Testis (tissue), 2 donors: ENCODE measurements at regions not wholly inside any gene's neighbourhood (a gene's known extent, or its start where the extent isn't known, plus 50 kb on each side); places are given as distances from the start of the nearest gene placed in this dataset.

ENCODE experiments used
- DNase-seq: peaks from one replicate; pipeline ENCODE4 v3.0.0-alpha.2; 2019
- H3K27ac ChIP-seq, 2 donors: fragments of 200-600 bp; sonication (generic); one replicate each; pipeline ENCODE4 v1.5.1; 2019
- H3K27me3 ChIP-seq: fragments of 200-600 bp; sonication (generic); one replicate; pipeline ENCODE4 v1.5.1; 2019
- H3K36me3 ChIP-seq: fragments of 200-600 bp; sonication (generic); one replicate; pipeline ENCODE4 v1.5.1; 2017; ENCODE audit warnings: low read depth; ENCODE audit errors: missing control alignments
- H3K4me1 ChIP-seq: fragments of 200-600 bp; sonication (generic); one replicate; pipeline ENCODE4 v1.5.1; 2019
- H3K4me3 ChIP-seq, 2 donors: fragments of 200-600 bp; sonication (generic); one replicate each; pipeline ENCODE4 v1.5.1; 2017 to 2019
- H3K9me3 ChIP-seq: fragments of 200-600 bp; sonication (generic); one replicate; pipeline ENCODE4 v1.5.1; 2017
- CTCF ChIP-seq, 3 experiments: fragments of 450-650 bp in 2 of 3; fragments of 200-600 bp in 1 of 3; sonication (generic) in 1 of 3; IDR thresholded peaks; one replicate each; pipeline ENCODE4 v1.5.1; 2016 to 2019; ENCODE audit warnings: antibody characterized with exemption in 3 of 3, mild to moderate bottlenecking in 2 of 3, moderate library complexity in 1 of 3
- POLR2A ChIP-seq: fragments of 450-650 bp; IDR thresholded peaks from one replicate; pipeline ENCODE4 v1.6.1; 2017; ENCODE audit warnings: antibody characterized with exemption, mild to moderate bottlenecking, moderate library complexity
- WGBS, 2 donors: methylation state at CpG; one replicate each; pipeline ENCODE4 v1.1.5; 2018; 5-methylcytosine and 5-hydroxymethylcytosine counted together
- intact Hi-C: fragments of 100-400 bp; cut with DNase I; formaldehyde crosslinking; loops from one replicate; pipeline ENCODE4 v1.15.1; 2023; ENCODE audit warnings: low total_unique reads

- no peaks in the 10 kb centered on the region for H3K4me1 ChIP-seq
- no peak for TF ChIP-seq POLR2A
- TF ChIP-seq CTCF (IDR thresholded peaks at IDR 0.05) = no peak
- no peak overlapping the region for H3K4me3 ChIP-seq
- no peaks in the 10 kb centered on the region for H3K9me3 ChIP-seq
- H3K27me3 ChIP-seq = no peaks in the 10 kb centered on the region
- 69 to 80% methylated on average over 8 of the region's 8 CpGs for WGBS, 2 donors
- DNase-seq = no peak
- intact Hi-C loops = no loop called here
- H3K36me3 ChIP-seq = no peaks in the 10 kb centered on the region
- no peak overlapping the region for H3K27ac ChIP-seq
Observed at GRCh38 chr12:65534238-65534841, 255.9 kb downstream of the MSRB3 start.

DNA sequence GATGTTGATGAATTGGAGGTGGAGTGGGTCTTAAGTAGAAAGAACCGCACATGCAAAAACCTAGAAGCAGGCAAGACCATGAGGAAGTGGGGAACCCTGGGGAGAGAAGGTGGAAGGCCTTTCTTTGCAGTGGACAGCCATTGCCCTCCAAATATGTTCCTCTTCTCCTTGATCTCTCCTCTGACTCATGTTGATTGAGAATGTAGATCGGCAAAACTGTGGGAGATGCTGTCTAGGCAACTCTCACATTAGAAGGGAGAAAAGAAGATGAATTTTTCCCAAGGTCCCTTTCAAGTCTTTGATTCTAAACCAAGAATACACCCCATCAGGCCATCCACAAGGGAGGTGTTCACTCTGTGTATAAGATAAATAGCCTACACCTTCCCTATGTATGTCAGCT is 257.5 kb downstream of the MSRB3 start:
- no peak for DNase-seq
- H3K27ac ChIP-seq = no peak overlapping the region
- 86 to 89% methylated on average over 2 of the region's 2 CpGs for WGBS, 2 donors

DNA sequence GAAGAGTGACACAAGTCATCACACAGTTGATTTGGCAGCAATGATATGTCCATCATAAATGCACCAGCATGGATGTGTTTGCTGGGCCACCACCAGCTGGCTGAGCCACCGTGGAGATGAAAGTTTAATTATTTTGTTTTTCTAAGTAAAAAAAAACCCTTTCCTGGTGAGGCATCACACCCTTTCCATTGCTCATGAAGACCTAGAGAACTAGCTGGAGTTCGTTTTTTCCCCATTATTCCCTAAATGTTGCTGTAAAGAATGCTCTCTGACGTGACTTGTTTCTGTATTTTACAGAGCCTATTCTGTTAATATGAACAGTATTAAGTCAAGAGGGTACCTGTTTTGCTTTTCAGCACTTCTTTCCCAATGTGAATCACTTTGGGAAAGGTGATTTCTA is 257.9 kb downstream of the MSRB3 start:
- Histone ChIP-seq H3K27me3 (no peaks in the 10 kb centered on the region), H3K4me3 (no peak overlapping the region), H3K36me3 (no peaks in the 10 kb centered on the region), H3K4me1 (no peaks in the 10 kb centered on the region), H3K27ac (no peak overlapping the region), H3K9me3 (no peaks in the 10 kb centered on the region)
- DNase-seq = no peak
- 79 to 81% methylated on average over 3 of the region's 3 CpGs for WGBS, 2 donors
- no peak for TF ChIP-seq POLR2A
- TF ChIP-seq CTCF (IDR thresholded peaks at IDR 0.05) = no peak
- intact Hi-C loops = no loop called here

More for the DNA sequence above, 257.5 kb downstream of the MSRB3 start:
- H3K27me3 ChIP-seq = no peaks in the 10 kb centered on the region
- no peaks in the 10 kb centered on the region for H3K4me1 ChIP-seq
- H3K4me3 ChIP-seq = no peak overlapping the region
- H3K9me3 ChIP-seq = no peaks in the 10 kb centered on the region
- H3K36me3 ChIP-seq = no peaks in the 10 kb centered on the region
- TF ChIP-seq CTCF (IDR thresholded peaks at IDR 0.05) = no peak
- no peak for TF ChIP-seq POLR2A
- intact Hi-C loops = no loop called here

GRCh38 chr12:65536876-65537681 is 258.6 kb downstream of the MSRB3 start:
- Histone ChIP-seq H3K9me3 (no peaks in the 10 kb centered on the region), H3K27me3 (no peaks in the 10 kb centered on the region), H3K27ac (no peak overlapping the region), H3K36me3 (no peaks in the 10 kb centered on the region), H3K4me3 (no peak overlapping the region), H3K4me1 (no peaks in the 10 kb centered on the region)
- 55 to 64% methylated on average over 6 of the region's 6 CpGs for WGBS, 2 donors
- TF ChIP-seq CTCF (IDR thresholded peaks at IDR 0.05) (no peak), POLR2A (no peak)
- intact Hi-C loops = no loop called here
- DNase-seq = no peak
